Fibroblast of skin of left quadriceps (primary cell): ENCODE measurements at regions not wholly inside any gene's neighbourhood (a gene's known extent, or its start where the extent isn't known, plus 50 kb on each side); places are given as distances from the start of the nearest gene placed in this dataset.
"Not testable (repeated sequence)": the region's sequence is repeated elsewhere in the genome, so short reads cannot be mapped to it uniquely, and the experiment has no call there.

Experiments used
- DNase-seq, 2 experiments: peaks; one replicate each; pipeline ENCODE4 v3.0.0-alpha.2; 2013; ENCODE audit warnings: low read depth in 2 of 2

DNA sequence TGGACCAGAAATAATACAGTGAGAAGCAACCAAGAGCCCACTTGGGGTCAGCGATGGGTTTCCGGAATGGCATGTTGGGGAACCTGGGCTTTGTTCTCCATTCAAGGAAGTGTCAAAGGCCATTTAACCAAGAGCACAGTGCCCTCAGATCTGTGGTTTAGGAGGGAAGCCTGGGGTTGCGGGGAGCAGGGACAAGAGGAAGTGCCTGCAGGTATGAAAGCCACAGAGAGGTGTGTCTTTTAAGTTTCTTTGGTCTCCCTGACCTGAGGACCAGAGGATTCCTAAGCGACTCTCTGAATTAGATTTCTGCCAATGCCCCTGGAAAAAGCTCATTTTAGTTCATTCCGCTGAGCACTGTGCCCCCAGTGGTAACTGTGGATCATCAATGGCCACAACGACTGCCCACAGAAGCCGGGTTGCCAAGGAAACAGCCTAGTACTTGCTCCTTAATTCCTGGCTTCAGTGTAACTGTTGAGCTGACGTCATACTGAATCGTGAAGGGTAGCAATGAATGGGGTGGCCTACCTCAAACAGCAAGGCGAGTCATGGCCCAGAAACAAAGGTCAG is 107.3 kb upstream of the SPIN1 start:
- no peak for DNase-seq

GRCh38 chr9:88278036-88278435 is 110.2 kb upstream of the SPIN1 start:
- DNase-seq: no peak

DNA sequence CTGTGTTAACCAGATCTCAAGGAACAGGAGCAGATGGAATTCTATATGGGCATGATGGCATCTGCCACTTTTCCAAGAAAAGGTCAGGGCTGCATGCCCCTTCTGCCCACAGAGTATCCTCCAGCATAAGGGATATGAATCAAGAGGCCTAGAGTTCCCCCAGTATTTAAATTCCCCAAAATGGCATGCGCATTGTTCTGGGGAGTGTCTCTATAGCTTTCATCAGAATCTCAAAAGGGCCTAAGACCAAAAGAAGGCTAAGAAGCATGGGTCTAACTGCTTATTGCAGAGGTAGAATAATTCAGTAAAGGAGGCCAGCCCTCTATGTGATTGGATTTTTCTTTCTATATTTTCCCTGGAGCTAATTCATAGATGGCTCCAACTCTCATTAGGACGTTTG is 114.2 kb upstream of the SPIN1 start:
- DNase-seq: no peak

GRCh38 chr9:88272986-88273385 is 115.3 kb upstream of the SPIN1 start:
- no peak for DNase-seq

DNA sequence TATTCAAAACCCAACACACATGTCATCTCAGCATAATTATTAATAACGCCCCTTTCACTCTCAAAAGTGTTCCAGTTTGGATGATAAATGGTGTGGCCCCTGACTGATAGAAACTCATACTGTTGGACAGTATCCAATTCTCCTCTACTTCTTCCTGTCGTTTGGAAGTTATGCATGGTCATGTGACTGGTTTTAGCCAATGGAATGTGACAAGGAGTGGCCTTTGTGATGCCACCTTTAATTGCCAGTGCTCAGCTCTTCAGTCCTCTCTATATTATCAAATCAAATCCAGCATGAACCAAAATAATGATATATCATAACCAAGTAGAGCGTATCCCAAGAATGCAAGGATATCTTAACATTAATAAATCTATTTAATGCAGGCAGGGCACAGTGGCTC is 117.8 kb upstream of the SPIN1 start:
- DNase-seq: no peak

DNA sequence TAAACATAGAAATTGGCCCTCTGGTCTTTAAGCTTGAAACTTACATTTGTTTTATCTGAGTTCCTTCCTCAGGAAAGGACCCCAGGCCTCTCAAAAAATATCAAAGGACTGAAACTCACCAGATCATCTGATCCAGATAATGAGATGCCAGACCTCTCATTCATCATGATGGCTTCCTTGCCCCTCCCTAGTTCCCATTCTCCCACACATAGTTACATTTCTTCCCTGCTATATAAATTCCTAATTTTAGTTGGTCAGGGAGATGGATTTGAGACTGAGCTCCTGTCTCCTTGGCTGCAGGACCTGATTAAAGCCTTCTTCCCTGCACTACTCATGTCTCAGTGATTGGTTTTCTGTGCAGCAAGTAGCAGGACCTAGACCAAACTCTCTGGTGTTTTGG is 119.4 kb upstream of the SPIN1 start:
- DNase-seq: no peak

- no peak for DNase-seq
Measured at GRCh38 chr9:88267283-88267682, 121.0 kb upstream of the SPIN1 start.

GRCh38 chr9:88266416-88266815 is 121.8 kb upstream of the SPIN1 start:
- DNase-seq: no peak

- DNase-seq: no peak
Measured at GRCh38 chr9:88259001-88259400, 120.7 kb upstream of the SPATA31C2 start.

GRCh38 chr9:88258601-88259000 is 120.3 kb upstream of the SPATA31C2 start:
- DNase-seq: no peak

DNA sequence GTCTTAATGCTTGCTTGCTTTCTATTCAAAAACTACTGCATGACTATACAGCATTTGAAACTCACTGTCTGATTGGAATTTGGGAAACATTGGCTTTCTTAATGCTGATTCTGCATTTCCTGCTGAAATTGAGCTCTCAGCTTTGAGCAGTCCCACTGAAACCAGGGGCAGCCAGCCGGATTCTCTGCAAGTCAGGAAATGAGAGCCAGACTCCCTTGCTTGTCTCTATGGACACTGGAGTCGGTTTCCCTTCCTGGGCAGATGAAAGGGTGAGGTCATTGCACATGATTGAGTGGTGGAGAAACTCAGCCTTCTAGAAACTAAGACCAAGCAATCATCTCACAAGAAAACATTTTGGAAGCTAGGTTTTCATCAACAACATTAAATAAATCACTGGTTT is 119.7 kb upstream of the SPATA31C2 start:
- peak; percentile 27 to 35 for DNase-seq

DNA sequence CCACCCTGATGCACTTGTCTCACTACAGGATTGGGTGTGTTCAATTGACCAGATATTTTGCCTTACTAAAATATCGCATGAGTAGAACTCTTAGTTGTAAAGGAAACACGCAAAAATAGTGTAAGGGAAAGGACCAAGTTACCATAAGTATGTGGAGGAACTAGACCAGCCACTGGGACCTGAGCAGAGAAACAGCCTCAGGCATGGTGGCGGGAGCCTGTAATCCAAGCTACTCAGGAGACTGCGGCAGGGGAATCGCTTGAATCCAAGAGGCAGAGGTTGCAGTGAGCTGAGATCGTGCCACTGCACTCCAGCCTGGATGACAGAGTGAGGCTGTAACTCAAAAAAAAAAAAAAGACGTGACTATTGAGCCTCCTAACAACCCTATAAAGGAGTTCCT is 117.9 kb upstream of the SPATA31C2 start:
- no peak for DNase-seq

DNA sequence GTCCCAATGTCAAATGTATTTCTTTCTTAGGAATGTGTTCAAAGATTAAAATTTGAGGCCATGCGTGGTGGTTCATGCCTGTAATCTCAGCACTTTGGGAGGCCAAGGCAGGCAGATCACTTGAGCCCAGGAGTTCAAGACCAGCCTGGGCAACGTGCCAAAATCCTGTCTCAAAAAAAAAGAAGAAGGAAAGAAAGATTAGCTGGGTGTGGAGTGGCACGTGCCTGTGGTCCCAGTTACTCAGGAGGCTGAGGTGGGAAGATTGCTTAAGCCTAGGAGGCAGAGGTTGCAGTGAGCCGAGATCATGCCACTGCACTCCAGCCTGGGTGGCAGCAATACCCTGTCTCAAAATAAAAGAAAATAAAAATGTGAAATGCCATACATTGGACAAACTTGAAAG is 117.5 kb upstream of the SPATA31C2 start:
- not testable (repeated sequence) for DNase-seq

- no peak for DNase-seq
Measured at GRCh38 chr9:88251903-88252302, 113.6 kb upstream of the SPATA31C2 start.

GRCh38 chr9:88243736-88244135 is 105.5 kb upstream of the SPATA31C2 start:
- no peak for DNase-seq

DNA sequence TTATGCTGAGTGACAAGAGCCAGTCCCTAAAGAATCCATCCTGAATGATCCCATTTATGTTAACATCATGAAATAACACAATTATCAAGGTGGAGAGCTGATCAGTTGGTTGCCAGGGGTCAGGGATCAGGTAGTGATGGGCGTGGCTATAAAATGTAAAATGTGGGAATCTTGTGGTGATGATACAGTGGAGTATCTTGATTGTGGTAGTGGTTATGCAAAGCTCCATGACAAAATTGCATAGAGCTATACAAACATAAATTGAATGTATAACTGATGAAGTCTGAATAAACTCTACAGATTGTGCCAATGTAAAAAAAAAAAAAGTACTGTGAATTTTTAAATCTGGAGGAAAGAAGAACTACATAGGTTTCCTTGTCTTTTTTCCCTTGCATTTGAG is 104.6 kb upstream of the SPATA31C2 start:
- DNase-seq: no peak

DNA sequence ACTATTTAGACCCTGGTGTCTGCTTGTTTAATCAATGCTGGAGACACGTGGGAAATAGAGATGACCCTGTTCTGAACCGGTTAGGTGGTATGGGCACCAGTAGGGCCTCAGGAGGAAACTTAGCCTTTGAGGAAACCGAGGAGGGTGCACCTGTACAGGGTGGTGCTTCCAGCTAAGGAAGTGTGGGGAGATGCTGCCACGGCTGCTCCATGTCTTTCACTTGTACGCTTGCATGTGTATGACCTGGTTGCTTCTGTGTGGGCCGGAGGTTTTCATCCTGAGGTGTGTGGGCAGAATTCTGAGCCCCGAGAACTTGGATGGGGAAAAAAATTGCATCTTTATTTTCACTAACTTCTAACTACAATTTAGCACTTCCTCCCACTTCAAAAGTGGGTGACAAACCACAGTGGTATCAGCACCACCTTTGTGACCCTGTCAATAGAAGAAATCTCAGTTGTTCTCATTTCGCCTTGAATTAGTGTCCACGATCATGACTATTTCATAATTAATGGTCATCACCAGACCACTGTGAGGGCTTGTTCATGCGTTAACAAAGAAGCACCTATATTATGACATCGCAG is 99.8 kb upstream of the SPATA31C2 start:
- no peak for DNase-seq

DNA sequence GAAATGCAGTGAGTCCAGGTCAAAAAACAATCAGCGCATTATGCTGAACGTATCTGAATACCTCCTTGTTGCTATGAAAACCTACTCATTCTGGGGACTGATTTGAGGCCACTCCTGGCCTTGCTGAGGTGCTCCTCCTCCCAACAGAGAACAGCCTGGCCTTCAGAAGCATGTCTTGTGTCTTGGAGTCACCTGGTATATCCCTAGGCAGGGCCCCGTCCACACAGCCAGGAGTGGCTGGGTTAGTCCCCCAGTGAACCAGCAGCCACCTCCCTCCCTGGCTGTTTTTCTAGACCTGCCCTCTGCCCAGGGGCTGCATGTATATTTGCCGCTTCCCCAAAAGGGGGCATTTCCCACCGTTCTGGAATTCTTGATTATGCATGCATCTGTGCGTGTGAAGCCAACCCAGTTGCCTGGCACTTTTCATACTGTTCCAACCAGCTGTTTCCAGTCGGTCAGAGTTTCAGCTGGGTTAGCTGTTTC is 99.2 kb upstream of the SPATA31C2 start:
- DNase-seq: no peak

DNA sequence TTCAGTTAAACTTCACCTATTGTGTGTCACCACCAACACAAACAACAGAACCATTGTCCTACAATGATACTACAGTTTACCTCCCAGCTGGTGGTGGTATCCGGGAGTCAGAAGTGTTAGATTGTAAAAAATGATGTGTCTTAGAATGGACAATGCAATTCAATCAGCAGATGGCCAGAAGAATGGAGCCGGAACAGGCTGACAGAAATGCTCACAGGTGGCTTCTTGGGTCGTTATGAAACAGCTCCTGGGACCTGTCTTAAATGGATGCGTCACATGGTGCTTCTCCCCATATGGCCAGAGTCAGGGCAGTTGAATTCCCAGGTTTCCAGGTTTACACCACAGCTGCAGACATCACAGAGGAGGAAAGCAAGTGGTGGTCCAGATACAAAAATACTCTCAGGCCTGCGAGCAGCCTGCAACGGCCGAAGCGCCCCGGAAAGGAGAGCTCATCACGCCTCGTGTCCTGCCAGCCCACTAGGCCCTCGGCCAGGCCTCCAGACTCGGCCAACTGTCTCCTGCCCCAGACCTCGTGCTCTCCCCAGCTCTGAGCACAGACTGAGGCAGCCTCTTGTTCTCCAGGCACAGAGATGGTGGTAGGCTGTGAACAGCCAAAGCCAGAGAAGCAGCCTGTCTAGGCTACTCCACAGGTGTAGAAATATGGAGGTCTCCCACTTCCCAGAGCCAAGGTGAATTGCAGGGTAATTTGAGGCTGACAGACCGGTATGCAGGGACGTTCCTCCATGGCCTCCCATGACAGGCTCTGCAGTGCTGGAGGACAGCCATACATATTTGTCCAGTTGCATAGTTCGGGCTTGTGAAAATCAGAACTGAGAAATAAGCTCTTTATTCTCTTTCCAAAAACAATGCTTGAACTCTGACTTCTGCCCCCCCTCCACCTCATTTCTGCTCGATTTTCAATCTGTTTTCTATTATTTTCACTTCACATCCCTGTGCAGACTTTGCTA is 98.5 kb upstream of the SPATA31C2 start:
- DNase-seq: no peak

DNA sequence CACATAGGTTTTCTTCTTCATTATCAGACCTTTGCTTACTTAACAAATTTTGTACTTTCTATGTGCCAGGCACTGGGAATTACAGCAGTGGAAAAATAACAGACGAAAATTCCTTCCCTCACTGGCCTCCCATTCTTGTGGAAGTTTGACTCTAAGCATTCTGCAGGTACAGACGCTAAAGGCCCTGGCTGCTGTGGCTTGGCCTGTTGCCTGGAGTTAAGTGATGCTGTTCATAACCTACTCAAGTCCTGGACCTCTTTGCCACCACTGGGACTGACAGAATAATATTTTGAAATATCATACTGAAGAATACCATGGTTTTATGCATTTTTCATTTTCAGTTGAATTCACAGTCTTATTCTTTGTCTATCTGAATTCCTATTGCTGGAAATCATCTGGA is 97.3 kb upstream of the SPATA31C2 start:
- no peak for DNase-seq

- DNase-seq: no peak
Measured at GRCh38 chr9:88234114-88234513, 95.8 kb upstream of the SPATA31C2 start.

- no peak for DNase-seq
Measured at GRCh38 chr9:88233091-88233490, 94.8 kb upstream of the SPATA31C2 start.

DNA sequence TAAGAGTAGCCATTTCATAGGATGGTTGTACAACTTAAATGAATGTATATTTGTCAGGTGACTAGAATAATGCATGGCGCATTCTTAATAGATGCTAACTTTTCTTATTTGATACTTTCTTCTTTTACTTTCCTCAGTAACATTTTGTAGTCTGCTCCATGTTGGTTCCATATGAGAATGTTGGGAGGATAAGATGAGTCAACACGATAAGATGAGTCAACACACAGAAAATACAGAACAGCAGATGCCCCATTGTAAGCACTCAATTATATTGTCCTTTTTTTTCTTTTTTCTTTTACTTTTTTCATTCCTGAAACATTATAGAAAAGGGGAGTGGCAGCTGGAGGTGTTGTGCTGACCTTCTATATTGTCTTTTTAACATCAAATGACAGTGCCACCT is 92.3 kb upstream of the SPATA31C2 start:
- DNase-seq: no peak
